NCI-H345 treated with DMSO at 0.1 percent for 48 hours (cell line): ENCODE measurements at regions not wholly inside any gene's neighbourhood (a gene's known extent, or its start where the extent isn't known, plus 50 kb on each side); places are given as distances from the start of the nearest gene placed in this dataset.

Experiments
- DNase-seq: peaks from one replicate; lab custom pipeline; 2025; ENCODE audit not compliant: unreplicated experiment; lab: John Stamatoyannopoulos, UW

- no peak for DNase-seq
Observed at GRCh38 chr6:123747515-123747914, 56.1 kb upstream of the NKAIN2 start.

DNA sequence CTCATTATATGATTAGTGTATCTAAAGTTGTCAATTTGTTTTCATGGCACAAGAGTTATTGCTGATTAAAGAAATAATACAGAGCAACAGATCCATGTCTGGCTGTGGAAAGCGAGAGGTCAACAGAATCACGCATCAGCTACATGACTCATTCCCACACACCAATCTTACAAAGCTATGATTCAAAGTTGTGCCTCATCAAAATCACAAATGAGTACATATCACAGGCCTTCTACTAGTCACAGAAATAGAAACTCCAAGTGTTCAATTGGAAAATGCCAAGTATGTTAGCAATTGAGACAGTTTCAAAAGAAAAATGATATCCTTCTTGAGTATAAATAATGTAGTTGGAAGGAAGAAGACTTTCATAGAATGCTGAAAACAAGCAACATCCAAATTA lies 57.8 kb upstream of the NKAIN2 start:
- no peak for DNase-seq

DNA sequence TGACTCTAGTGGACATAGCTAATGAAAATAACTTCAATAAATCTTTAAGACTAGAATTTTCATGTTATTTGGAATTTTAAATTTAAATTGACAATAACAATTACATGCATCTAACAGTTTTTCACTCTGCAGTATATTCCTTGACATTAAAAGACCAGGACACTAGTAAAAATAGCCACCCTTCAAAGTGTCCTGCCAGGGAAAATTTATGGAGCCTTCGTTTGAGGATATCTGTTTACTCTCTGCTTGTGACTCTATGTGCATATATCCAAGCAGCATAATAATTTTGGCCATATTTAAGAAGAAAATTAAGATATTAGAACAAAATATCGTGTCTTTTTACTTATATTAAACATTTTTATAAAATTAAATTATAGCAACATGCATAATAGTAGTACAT lies 58.8 kb upstream of the NKAIN2 start:
- no peak for DNase-seq

DNA sequence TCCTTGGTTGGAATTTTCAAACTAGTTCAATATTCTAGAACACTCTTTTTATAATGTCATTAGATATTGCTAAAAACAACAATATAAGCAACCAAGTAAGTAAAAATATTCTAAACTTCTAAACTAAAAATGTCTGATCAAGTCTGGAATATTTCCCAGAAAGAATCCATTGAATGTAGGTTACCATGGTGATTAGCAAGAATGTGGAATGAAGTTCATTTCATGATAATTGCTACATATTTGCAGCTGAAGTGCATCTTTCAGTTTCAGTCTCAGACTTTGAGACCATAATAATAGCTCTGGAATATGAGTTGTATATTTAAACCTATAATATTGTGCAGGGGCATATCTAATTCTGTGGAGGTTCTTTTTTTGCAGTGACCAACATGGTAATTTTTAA lies 61.0 kb upstream of the NKAIN2 start:
- DNase-seq = no peak

GRCh38 chr6:123733180-123733579 lies 70.5 kb upstream of the NKAIN2 start:
- DNase-seq = no peak

GRCh38 chr6:123716506-123716905 lies 79.8 kb upstream of the TRDN start:
- DNase-seq = no peak

DNA sequence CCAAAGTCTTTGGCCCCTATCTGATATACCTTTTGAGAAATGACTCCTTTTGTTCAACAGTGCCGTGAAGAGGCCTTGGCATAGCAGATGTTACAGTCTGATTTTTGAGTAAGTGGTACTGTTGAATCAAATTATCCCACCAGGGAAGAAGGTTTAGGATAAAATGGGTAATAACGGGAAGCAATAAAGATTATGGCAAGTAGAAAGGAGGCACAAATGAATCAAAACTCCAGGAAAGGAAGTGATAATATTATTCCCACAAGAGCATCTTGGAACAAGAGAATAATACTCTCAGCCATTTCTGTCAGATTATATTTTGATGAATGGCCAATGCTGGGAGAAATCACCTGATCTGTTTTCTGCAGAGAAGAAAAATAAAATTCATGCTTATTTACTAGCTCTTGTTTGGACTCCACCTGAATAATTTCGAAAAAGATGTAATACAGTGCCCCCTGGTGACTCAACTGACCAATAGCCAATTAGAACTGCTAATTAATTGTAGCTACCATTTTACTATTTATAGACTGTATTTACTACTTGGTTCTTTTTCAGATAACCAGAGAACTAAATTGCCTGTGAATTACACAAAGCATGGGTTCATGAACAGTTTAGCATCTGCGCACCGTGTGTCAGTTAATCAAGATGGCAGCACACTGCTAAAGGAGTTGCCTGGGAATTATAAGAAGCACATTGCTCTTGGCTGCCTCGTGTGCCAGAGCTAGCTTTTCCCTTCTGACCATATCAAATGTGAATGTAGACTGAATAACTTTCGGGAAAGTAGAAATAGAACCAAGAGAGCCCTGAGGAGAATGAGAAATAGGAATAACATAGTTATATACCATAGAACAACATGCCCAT lies 78.5 kb upstream of the TRDN start:
- peak; percentile 33 for DNase-seq

- no peak for DNase-seq
Observed at GRCh38 chr6:123712831-123713230, 76.1 kb upstream of the TRDN start.

DNA sequence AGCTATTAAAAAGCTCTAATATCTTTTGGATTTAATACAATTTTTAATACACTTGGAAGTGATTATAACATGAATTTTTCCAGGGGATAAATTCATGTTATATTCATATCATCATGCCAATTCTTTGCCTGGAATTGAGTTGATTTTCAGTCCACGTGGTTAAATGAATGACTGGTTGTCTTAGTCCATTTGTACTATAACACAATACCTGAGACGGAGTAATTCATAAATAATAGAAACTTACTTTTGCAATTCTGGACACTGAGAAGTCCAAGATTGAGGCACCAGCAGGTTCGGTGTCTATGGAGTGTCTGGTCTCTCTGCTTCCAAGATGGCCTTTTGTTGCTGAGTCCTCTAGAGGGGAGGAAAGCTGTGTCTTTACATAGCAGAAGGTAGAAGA lies 66.2 kb upstream of the TRDN start:
- DNase-seq = no peak

- no peak for DNase-seq
Observed at GRCh38 chr6:123687864-123688263, 51.1 kb upstream of the TRDN start.
